OCI-LY7 (cell line): ENCODE measurements at regions not wholly inside any gene's neighbourhood (a gene's known extent, or its start where the extent isn't known, plus 50 kb on each side); places are given as distances from the start of the nearest gene placed in this dataset.
"Not testable (repeated sequence)": the region's sequence is repeated elsewhere in the genome, so short reads cannot be mapped to it uniquely, and the experiment has no call there.

Experiments
- BruUV-seq: library from RNA; stranded (reverse); fragments of 400-500 nt; replicated peaks from 2 replicates; lab custom pipeline; 2021; lab: Mats Ljungman, UMichigan
- CTCF ChIA-PET: fragments of 300-600 bp; sonication (Branson Sonifier 250); formaldehyde crosslinking; loops from one replicate; lab custom pipeline; 2022; ENCODE audit warnings: antibody characterized with exemption; ENCODE audit not compliant: unreplicated experiment; lab: Charles Lee
- POLR2A ChIA-PET: fragments of 300-600 bp; sonication (Branson Sonifier 250); formaldehyde crosslinking; loops from one replicate; lab custom pipeline; 2022; ENCODE audit warnings: antibody characterized with exemption; lab: Charles Lee
- DNase-seq: peaks from one replicate; pipeline ENCODE4 v3.0.0-alpha.2; 2015; ENCODE audit warnings: low spot score
- H2AFZ ChIP-seq: fragments of 200-600 bp; sonication (generic), shearing (Covaris generic); 2 replicates; pipeline ENCODE4 v1.6.1; 2014; ENCODE audit warnings: mild to moderate bottlenecking, antibody characterized with exemption, low read length, moderate library complexity
- H3K27ac ChIP-seq: fragments of 200-600 bp; sonication (generic); 2 replicates; pipeline ENCODE4 v1.5.1; 2014; ENCODE audit warnings: mixed run types, low read depth, mild to moderate bottlenecking, moderate library complexity, low read length, inconsistent platforms; ENCODE audit not compliant: poor library complexity, severe bottlenecking
- H3K36me3 ChIP-seq: fragments of 200-600 bp; sonication (generic); 2 replicates; pipeline ENCODE4 v1.6.1; 2014; ENCODE audit warnings: mild to moderate bottlenecking, antibody characterized with exemption, low read length, moderate library complexity, mixed read lengths; ENCODE audit not compliant: insufficient read depth
- H3K4me1 ChIP-seq: fragments of 200-600 bp; sonication (generic); 2 replicates; pipeline ENCODE4 v1.5.1; 2014; ENCODE audit warnings: mild to moderate bottlenecking, low read length; ENCODE audit not compliant: insufficient read depth, poor library complexity, severe bottlenecking
- H3K4me2 ChIP-seq: fragments of 200-600 bp; sonication (generic); 2 replicates; pipeline ENCODE4 v1.6.1; 2014; ENCODE audit warnings: mild to moderate bottlenecking, low read length
- H3K4me3 ChIP-seq: fragments of 200-600 bp; sonication (generic); 2 replicates; pipeline ENCODE4 v1.5.1; 2014; ENCODE audit warnings: mild to moderate bottlenecking, low read depth, low read length; ENCODE audit not compliant: poor library complexity, severe bottlenecking
- H3K79me2 ChIP-seq: fragments of 200-600 bp; sonication (generic); 2 replicates; pipeline ENCODE4 v1.6.1; 2016; ENCODE audit warnings: low read depth, mild to moderate bottlenecking, low read length, moderate library complexity, mixed read lengths; ENCODE audit not compliant: insufficient read depth
- H3K9me2 ChIP-seq: fragments of 200-600 bp; sonication (generic); 2 replicates; pipeline ENCODE4 v1.6.1; 2016; ENCODE audit warnings: mild to moderate bottlenecking, low read length, mixed read lengths; ENCODE audit not compliant: insufficient read depth
- H3K9me3 ChIP-seq: fragments of 200-600 bp; sonication (generic); 2 replicates; pipeline ENCODE4 v1.6.1; 2014; ENCODE audit warnings: mild to moderate bottlenecking, mixed run types, low read length, mixed read lengths
- H4K20me1 ChIP-seq: fragments of 200-600 bp; sonication (generic); 2 replicates; pipeline ENCODE4 v1.6.1; 2014; ENCODE audit warnings: mild to moderate bottlenecking, antibody characterized with exemption, low read length, moderate library complexity, mixed read lengths; ENCODE audit not compliant: insufficient read depth
- CTCF ChIP-seq: fragments of 200-600 bp; sonication (generic); conservative IDR thresholded peaks from 2 replicates; pipeline ENCODE4 v1.5.1; 2014; ENCODE audit warnings: mild to moderate bottlenecking, antibody characterized with exemption, low read length, moderate library complexity, mixed read lengths
- EZH2phosphoT487 ChIP-seq: fragments of 200-600 bp; sonication (generic); IDR thresholded peaks from 2 replicates; pipeline ENCODE4 v1.6.1; 2018; ENCODE audit warnings: low read depth, borderline replicate concordance, mild to moderate bottlenecking, mixed run types, antibody characterized with exemption, low read length, moderate library complexity, mixed read lengths
- intact Hi-C: fragments of 100-400 bp; cut with micrococcal nuclease; formaldehyde crosslinking; loops from one replicate; pipeline ENCODE4 v1.10.0; 2022; ENCODE audit not compliant: unreplicated experiment

- Histone ChIP-seq H4K20me1 (no peaks in the 10 kb centered on the region), H3K27ac (no peak overlapping the region), H3K4me2 (no peak overlapping the region), H3K9me3 (no peaks in the 10 kb centered on the region), H3K9me2 (no peaks in the 10 kb centered on the region), H3K4me1 (no peaks in the 10 kb centered on the region), H3K79me2 (no peaks in the 10 kb centered on the region), H3K36me3 (no peaks in the 10 kb centered on the region), H2AFZ (no peak overlapping the region), H3K4me3 (no peak overlapping the region)
- POLR2A ChIA-PET = interaction anchor here (0.7 to 1.3 kb wide), 2 partner anchors 9 to 1018 kb away, joined by 3 read pairs; no protein-coding TSS in a partner anchor
- no peak for DNase-seq
- CTCF ChIA-PET = no interaction called here
- BruUV-seq = no TSS peak
- TF ChIP-seq EZH2phosphoT487 (no peak), CTCF (no peak)
- intact Hi-C loops = no loop called here
Observed at GRCh38 chr5:5854087-5854486, 431.6 kb downstream of the ICE1 start.

- no peaks in the 10 kb centered on the region for H4K20me1 ChIP-seq
- intact Hi-C loops = no loop called here
- TF ChIP-seq CTCF = no peak
- no peaks in the 10 kb centered on the region for H3K4me1 ChIP-seq
- no peaks in the 10 kb centered on the region for H3K9me2 ChIP-seq
- no peak overlapping the region for H3K4me2 ChIP-seq
- H3K27ac ChIP-seq = no peak overlapping the region
- POLR2A ChIA-PET = no interaction called here
- no peak overlapping the region for H3K4me3 ChIP-seq
- no peaks in the 10 kb centered on the region for H3K36me3 ChIP-seq
- no peaks in the 10 kb centered on the region for H3K9me3 ChIP-seq
- no peaks in the 10 kb centered on the region for H3K79me2 ChIP-seq
- CTCF ChIA-PET = no interaction called here
- no peak overlapping the region for H2AFZ ChIP-seq
- DNase-seq = no peak
- no TSS peak for BruUV-seq
Observed at GRCh38 chr5:5838493-5838892, 416.0 kb downstream of the ICE1 start.

- DNase-seq, H3K36me3 ChIP-seq, BruUV-seq, H4K20me1 ChIP-seq, H2AFZ ChIP-seq, H3K9me2 ChIP-seq, CTCF ChIA-PET, H3K4me3 ChIP-seq, intact Hi-C loops, H3K4me1 ChIP-seq, H3K27ac ChIP-seq, POLR2A ChIA-PET, H3K4me2 ChIP-seq, H3K79me2 ChIP-seq, H3K9me3 ChIP-seq: not testable (repeated sequence)
Observed at GRCh38 chr5:5831622-5832021, 409.1 kb downstream of the ICE1 start.
